ENCODE measurements at regions not wholly inside any gene's neighbourhood (a gene's known extent, or its start where the extent isn't known, plus 50 kb on each side); places are given as distances from the start of the nearest gene placed in this dataset.

GRCh38 chr3:165283328-165283727 lies 87.1 kb upstream of the SLITRK3 start:
- Mint-ChIP-seq H3K27me3 (ENCODE audit: low read depth) (no peaks in the 10 kb centered on the region), H3K36me3 (ENCODE audit: low read depth) (no peaks in the 10 kb centered on the region), H3K27ac (ENCODE audit: unreplicated experiment) (no peak overlapping the region), H3K9me3 (no peaks in the 10 kb centered on the region), H3K4me1 (no peaks in the 10 kb centered on the region), H3K4me3 (no peak overlapping the region)
- no peak for TF ChIP-seq CTCF (conservative IDR thresholded peaks at IDR 0.05)
- DNase-seq (ENCODE audit: low read depth, low spot score): no peak

GRCh38 chr3:165279471-165279870 lies 83.3 kb upstream of the SLITRK3 start:
- no peaks in the 10 kb centered on the region for H3K27me3 Mint-ChIP-seq (ENCODE audit: low read depth)
- H3K36me3 Mint-ChIP-seq (ENCODE audit: low read depth): no peaks in the 10 kb centered on the region
- DNase-seq (ENCODE audit: low read depth, low spot score): no peak
- H3K4me1 Mint-ChIP-seq: no peaks in the 10 kb centered on the region
- no peak for TF ChIP-seq CTCF (conservative IDR thresholded peaks at IDR 0.05)
- no peaks in the 10 kb centered on the region for H3K9me3 Mint-ChIP-seq
- no peak overlapping the region for H3K27ac Mint-ChIP-seq (ENCODE audit: unreplicated experiment)
- H3K4me3 Mint-ChIP-seq: no peak overlapping the region

GRCh38 chr3:165273411-165273810 lies 77.2 kb upstream of the SLITRK3 start:
- no peak overlapping the region for H3K4me3 Mint-ChIP-seq
- no peak for DNase-seq (ENCODE audit: low read depth, low spot score)
- H3K4me1 Mint-ChIP-seq: no peaks in the 10 kb centered on the region
- H3K36me3 Mint-ChIP-seq (ENCODE audit: low read depth): no peaks in the 10 kb centered on the region
- H3K27ac Mint-ChIP-seq (ENCODE audit: unreplicated experiment): no peak overlapping the region
- H3K9me3 Mint-ChIP-seq: no peaks in the 10 kb centered on the region
- TF ChIP-seq CTCF (conservative IDR thresholded peaks at IDR 0.05): no peak
- H3K27me3 Mint-ChIP-seq (ENCODE audit: low read depth): no peaks in the 10 kb centered on the region

- H3K9me3 Mint-ChIP-seq: no peaks in the 10 kb centered on the region
- H3K36me3 Mint-ChIP-seq (ENCODE audit: low read depth): no peaks in the 10 kb centered on the region
- no peak for DNase-seq (ENCODE audit: low read depth, low spot score)
- H3K4me3 Mint-ChIP-seq: no peak overlapping the region
- H3K4me1 Mint-ChIP-seq: no peaks in the 10 kb centered on the region
- TF ChIP-seq CTCF (conservative IDR thresholded peaks at IDR 0.05): no peak
- H3K27me3 Mint-ChIP-seq (ENCODE audit: low read depth): no peaks in the 10 kb centered on the region
- no peak overlapping the region for H3K27ac Mint-ChIP-seq (ENCODE audit: unreplicated experiment)
These were observed 63.5 kb upstream of the SLITRK3 start for GRCh38 chr3:165259541-165260193.

GRCh38 chr3:165256554-165257065 lies 60.4 kb upstream of the SLITRK3 start:
- H3K27me3 Mint-ChIP-seq (ENCODE audit: low read depth): no peaks in the 10 kb centered on the region
- no peak for DNase-seq (ENCODE audit: low read depth, low spot score)
- no peak overlapping the region for H3K27ac Mint-ChIP-seq (ENCODE audit: unreplicated experiment)

More at GRCh38 chr3:165256554-165257065, 60.4 kb upstream of the SLITRK3 start:
- Mint-ChIP-seq H3K4me1 (no peaks in the 10 kb centered on the region), H3K9me3 (no peaks in the 10 kb centered on the region), H3K36me3 (ENCODE audit: low read depth) (no peaks in the 10 kb centered on the region), H3K4me3 (no peak overlapping the region)
- TF ChIP-seq CTCF (conservative IDR thresholded peaks at IDR 0.05): no peak
